ENCODE measurements at regions not wholly inside any gene's neighbourhood (a gene's known extent, or its start where the extent isn't known, plus 50 kb on each side); places are given as distances from the start of the nearest gene placed in this dataset.
"Not testable (repeated sequence)": the region's sequence is repeated elsewhere in the genome, so short reads cannot be mapped to it uniquely, and the experiment has no call there.

GRCh38 chr6:48670546-48670945, 559.5 kb upstream of the PTCHD4 start:
- H3K27me3 ChIP-seq (replicated peaks; ENCODE audit: insufficient read depth) = no peaks in the 10 kb centered on the region; the same call in 1 of the 2 replicates
- H3K9me2 ChIP-seq (ENCODE audit: insufficient read depth) = no peaks in the 10 kb centered on the region
- no peaks in the 10 kb centered on the region for H3K9me3 ChIP-seq (ENCODE audit: low read depth)
- no peak overlapping the region for H3K4me2 ChIP-seq (ENCODE audit: unreplicated experiment)
- H3F3A ChIP-seq (ENCODE audit: insufficient read depth) = no peaks in the 10 kb centered on the region
- no peaks in the 10 kb centered on the region for H4K20me1 ChIP-seq (ENCODE audit: insufficient read depth)
- H3K9ac ChIP-seq = no peak overlapping the region
- DNase-seq = no peak
- TF ChIP-seq EZH2 (IDR thresholded peaks at IDR 0.05; ENCODE audit: insufficient read depth, poor library complexity, severe bottlenecking) = no peak
- no peak for TF ChIP-seq EZH2phosphoT487 (IDR thresholded peaks at IDR 0.05; ENCODE audit: insufficient read depth, low read depth)
- no peaks in the 10 kb centered on the region for H3K4me1 ChIP-seq (ENCODE audit: insufficient read depth)
- H3K4me3 ChIP-seq = no peak overlapping the region
- in situ Hi-C loops (cut with MboI) = no loop called here
- no peak overlapping the region for H3K27ac ChIP-seq
- H3K36me3 ChIP-seq (ENCODE audit: low read depth) = no peaks in the 10 kb centered on the region
- H3K79me2 ChIP-seq (ENCODE audit: insufficient read depth) = no peaks in the 10 kb centered on the region
- 26 to 29% methylated on average over 2 of the region's 2 CpGs for WGBS, 2 experiments (ENCODE audit: low coverage in 1 of 2, low lambda C conversion rate in 2 of 2, missing lambda C conversion rate in 2 of 2)
- H2AFZ ChIP-seq = no peak overlapping the region

GRCh38 chr6:48667797-48668196, 556.8 kb upstream of the PTCHD4 start:
- H3K9ac ChIP-seq = no peak overlapping the region
- no peak overlapping the region for H2AFZ ChIP-seq
- H3K9me2 ChIP-seq (ENCODE audit: insufficient read depth) = no peaks in the 10 kb centered on the region
- no peaks in the 10 kb centered on the region for H3K79me2 ChIP-seq (ENCODE audit: insufficient read depth)
- H3F3A ChIP-seq (ENCODE audit: insufficient read depth) = no peaks in the 10 kb centered on the region
- no peaks in the 10 kb centered on the region for H3K36me3 ChIP-seq (ENCODE audit: low read depth)
- WGBS, 2 experiments (ENCODE audit: low coverage in 1 of 2, low lambda C conversion rate in 2 of 2, missing lambda C conversion rate in 2 of 2) = 16 to 22% methylated on average over 2 of the region's 2 CpGs
- TF ChIP-seq EZH2 (IDR thresholded peaks at IDR 0.05; ENCODE audit: insufficient read depth, poor library complexity, severe bottlenecking) (no peak), EZH2phosphoT487 (IDR thresholded peaks at IDR 0.05; ENCODE audit: insufficient read depth, low read depth) (no peak)
- H3K4me2 ChIP-seq (ENCODE audit: unreplicated experiment) = no peak overlapping the region
- no peaks in the 10 kb centered on the region for H4K20me1 ChIP-seq (ENCODE audit: insufficient read depth)
- H3K27ac ChIP-seq = no peak overlapping the region
- no peak overlapping the region for H3K4me3 ChIP-seq
- no peaks in the 10 kb centered on the region for H3K4me1 ChIP-seq (ENCODE audit: insufficient read depth)
- H3K9me3 ChIP-seq (ENCODE audit: low read depth) = no peaks in the 10 kb centered on the region
- in situ Hi-C loops (cut with MboI) = no loop called here
- no peaks in the 10 kb centered on the region for H3K27me3 ChIP-seq (replicated peaks; ENCODE audit: insufficient read depth)
- DNase-seq = no peak

DNA sequence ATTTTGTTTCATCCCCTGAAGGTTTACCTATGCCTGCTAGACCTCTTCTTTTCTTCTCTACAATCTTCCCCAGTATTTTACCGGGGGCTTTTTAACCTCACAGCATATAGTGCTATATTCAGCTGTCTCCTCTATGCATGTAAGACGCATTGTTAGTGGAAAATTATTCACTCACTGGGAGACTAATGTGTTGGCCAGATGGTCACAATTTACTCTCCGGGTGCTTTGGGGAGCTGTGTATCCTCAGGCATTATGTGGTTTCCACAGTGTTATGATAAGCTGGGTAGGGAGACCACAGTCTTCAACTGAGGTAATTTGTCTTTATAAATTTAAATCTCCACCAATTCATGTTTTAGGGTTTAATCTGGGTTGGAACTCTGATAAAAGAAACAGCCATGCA, 553.8 kb upstream of the PTCHD4 start:
- TF ChIP-seq EZH2 (IDR thresholded peaks at IDR 0.05; ENCODE audit: insufficient read depth, poor library complexity, severe bottlenecking) (no peak), EZH2phosphoT487 (IDR thresholded peaks at IDR 0.05; ENCODE audit: insufficient read depth, low read depth) (no peak)
- Histone ChIP-seq H3K79me2 (ENCODE audit: insufficient read depth) (no peaks in the 10 kb centered on the region), H3K36me3 (ENCODE audit: low read depth) (no peaks in the 10 kb centered on the region), H3K9ac (no peak overlapping the region), H3K4me1 (ENCODE audit: insufficient read depth) (no peaks in the 10 kb centered on the region), H3K27ac (no peak overlapping the region), H3K4me3 (no peak overlapping the region), H3K9me2 (ENCODE audit: insufficient read depth) (no peaks in the 10 kb centered on the region), H3F3A (ENCODE audit: insufficient read depth) (no peaks in the 10 kb centered on the region), H3K4me2 (ENCODE audit: unreplicated experiment) (no peak overlapping the region), H2AFZ (no peak overlapping the region), H3K27me3 (replicated peaks; ENCODE audit: insufficient read depth) (no peaks in the 10 kb centered on the region), H3K9me3 (ENCODE audit: low read depth) (no peaks in the 10 kb centered on the region), H4K20me1 (ENCODE audit: insufficient read depth) (no peaks in the 10 kb centered on the region)
- DNase-seq = no peak
- in situ Hi-C loops (cut with MboI) = no loop called here
- 2% methylated on average over 3 of the region's 3 CpGs for WGBS, 2 experiments (ENCODE audit: low coverage in 1 of 2, low lambda C conversion rate in 2 of 2, missing lambda C conversion rate in 2 of 2)

DNA sequence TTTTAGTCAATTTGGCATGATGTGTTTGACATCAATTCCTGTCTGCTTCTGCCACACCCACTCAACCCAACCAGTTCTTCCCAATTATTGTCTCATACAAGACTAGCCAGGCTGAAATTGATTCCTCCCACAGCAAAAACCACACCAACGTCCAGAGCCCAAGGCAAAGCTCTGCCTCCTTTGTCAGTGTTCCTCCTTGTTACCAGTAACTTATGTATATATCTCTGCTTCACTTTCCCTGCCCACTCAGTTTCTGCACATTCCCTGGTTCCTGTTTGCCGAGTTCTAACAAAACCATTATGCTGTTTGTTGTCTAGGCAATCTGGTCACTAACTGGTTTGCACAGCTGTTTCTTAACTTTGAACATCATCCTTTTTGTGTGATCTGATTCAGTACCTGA, 547.9 kb upstream of the PTCHD4 start:
- 11 to 15% methylated on average over 2 of the region's 2 CpGs for WGBS, 2 experiments (ENCODE audit: low coverage in 1 of 2, low lambda C conversion rate in 2 of 2, missing lambda C conversion rate in 2 of 2)
- no peak for DNase-seq
- Histone ChIP-seq H3F3A (ENCODE audit: insufficient read depth) (no peaks in the 10 kb centered on the region), H4K20me1 (ENCODE audit: insufficient read depth) (no peaks in the 10 kb centered on the region), H3K9me2 (ENCODE audit: insufficient read depth) (no peaks in the 10 kb centered on the region), H3K4me3 (no peak overlapping the region), H2AFZ (no peak overlapping the region), H3K9ac (no peak overlapping the region), H3K9me3 (ENCODE audit: low read depth) (no peaks in the 10 kb centered on the region), H3K4me2 (ENCODE audit: unreplicated experiment) (no peak overlapping the region), H3K27ac (no peak overlapping the region), H3K36me3 (ENCODE audit: low read depth) (no peaks in the 10 kb centered on the region), H3K4me1 (ENCODE audit: insufficient read depth) (no peaks in the 10 kb centered on the region), H3K27me3 (replicated peaks; ENCODE audit: insufficient read depth) (no peaks in the 10 kb centered on the region), H3K79me2 (ENCODE audit: insufficient read depth) (no peaks in the 10 kb centered on the region)
- in situ Hi-C loops (cut with MboI) = no loop called here
- TF ChIP-seq EZH2 (IDR thresholded peaks at IDR 0.05; ENCODE audit: insufficient read depth, poor library complexity, severe bottlenecking) (no peak), EZH2phosphoT487 (IDR thresholded peaks at IDR 0.05; ENCODE audit: insufficient read depth, low read depth) (no peak)

DNA sequence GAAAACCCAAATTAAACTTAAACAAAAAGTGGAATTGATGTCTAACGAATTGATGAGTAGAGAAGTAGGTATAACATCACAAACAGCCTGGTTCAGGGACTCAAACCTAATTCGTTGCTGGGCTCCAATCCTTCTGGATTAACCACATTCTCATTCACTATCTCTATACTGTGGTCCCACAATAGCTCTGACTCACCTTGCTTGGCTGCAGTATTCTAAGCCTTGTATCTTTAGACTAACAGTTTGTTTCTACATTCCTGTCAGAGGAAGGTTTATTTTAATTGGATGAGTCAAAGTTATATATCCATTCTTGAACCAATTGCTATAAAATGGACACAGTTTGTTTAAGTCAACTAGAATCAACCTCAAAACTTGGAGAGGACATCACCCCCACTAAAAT, 530.5 kb upstream of the PTCHD4 start:
- no peak for DNase-seq
- Histone ChIP-seq H3K36me3 (ENCODE audit: low read depth) (no peaks in the 10 kb centered on the region), H2AFZ (no peak overlapping the region), H3F3A (ENCODE audit: insufficient read depth) (no peaks in the 10 kb centered on the region), H3K79me2 (ENCODE audit: insufficient read depth) (no peaks in the 10 kb centered on the region), H4K20me1 (ENCODE audit: insufficient read depth) (no peaks in the 10 kb centered on the region), H3K4me2 (ENCODE audit: unreplicated experiment) (no peak overlapping the region), H3K27ac (no peak overlapping the region), H3K9ac (no peak overlapping the region), H3K4me3 (no peak overlapping the region), H3K9me2 (ENCODE audit: insufficient read depth) (no peaks in the 10 kb centered on the region), H3K4me1 (ENCODE audit: insufficient read depth) (no peaks in the 10 kb centered on the region), H3K27me3 (replicated peaks; ENCODE audit: insufficient read depth) (no peaks in the 10 kb centered on the region), H3K9me3 (ENCODE audit: low read depth) (no peaks in the 10 kb centered on the region)
- TF ChIP-seq EZH2phosphoT487 (IDR thresholded peaks at IDR 0.05; ENCODE audit: insufficient read depth, low read depth) (no peak), EZH2 (IDR thresholded peaks at IDR 0.05; ENCODE audit: insufficient read depth, poor library complexity, severe bottlenecking) (no peak)
- WGBS, 2 experiments (ENCODE audit: low coverage in 1 of 2, low lambda C conversion rate in 2 of 2, missing lambda C conversion rate in 2 of 2) = 8 to 10% methylated on average over 2 of the region's 2 CpGs
- in situ Hi-C loops (cut with MboI) = no loop called here

DNA sequence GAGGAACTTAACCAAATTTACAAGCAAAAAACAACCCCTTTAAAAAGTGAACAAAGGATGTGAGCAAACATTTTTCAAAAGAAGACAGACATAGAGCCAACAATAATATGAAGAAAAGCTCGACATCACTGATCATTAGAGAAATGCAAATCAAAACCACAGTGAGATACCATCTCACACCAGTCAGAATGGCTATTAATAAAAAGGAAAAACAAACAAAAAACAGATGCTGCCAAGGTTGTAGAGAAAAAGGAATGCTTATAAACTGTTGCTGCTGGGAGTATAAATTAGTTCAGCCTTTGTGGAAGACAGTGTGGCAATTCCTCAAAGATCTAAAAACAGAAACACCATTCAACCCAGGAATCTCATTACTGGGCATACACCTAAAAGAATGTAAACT, 527.8 kb upstream of the PTCHD4 start:
- H3K27ac ChIP-seq; in situ Hi-C loops (cut with MboI); H3F3A ChIP-seq (ENCODE audit: insufficient read depth); DNase-seq; H3K9me3 ChIP-seq (ENCODE audit: low read depth); H3K4me2 ChIP-seq (ENCODE audit: unreplicated experiment); H4K20me1 ChIP-seq (ENCODE audit: insufficient read depth); H3K79me2 ChIP-seq (ENCODE audit: insufficient read depth); H3K9ac ChIP-seq; H3K4me1 ChIP-seq (ENCODE audit: insufficient read depth); H3K36me3 ChIP-seq (ENCODE audit: low read depth); H3K4me3 ChIP-seq; H2AFZ ChIP-seq; H3K27me3 ChIP-seq (replicated peaks; ENCODE audit: insufficient read depth); H3K9me2 ChIP-seq (ENCODE audit: insufficient read depth): not testable (repeated sequence)
- 0% methylated on average over 1 of the region's 1 CpG for WGBS, 2 experiments (ENCODE audit: low coverage in 1 of 2, low lambda C conversion rate in 2 of 2, missing lambda C conversion rate in 2 of 2)

Measured in GM23248 (cell line).